Smooth muscle cell (in vitro differentiated cells): ENCODE measurements at regions not wholly inside any gene's neighbourhood (a gene's known extent, or its start where the extent isn't known, plus 50 kb on each side); places are given as distances from the start of the nearest gene placed in this dataset.

ENCODE experiments used
- DNase-seq: peaks from one replicate; lab custom pipeline; 2025; ENCODE audit not compliant: unreplicated experiment; lab: John Stamatoyannopoulos, UW
- H2AFZ ChIP-seq: fragments of 200-600 bp; sonication (generic); 2 replicates; pipeline ENCODE4 v1.6.0; 2016; ENCODE audit warnings: antibody characterized with exemption, low read depth, mild to moderate bottlenecking
- H3F3A ChIP-seq: fragments of 200-600 bp; sonication (generic); 2 replicates; pipeline ENCODE4 v1.6.0; 2017; ENCODE audit warnings: antibody characterized with exemption, low read depth
- H3K27ac ChIP-seq: fragments of 200-600 bp; sonication (generic); 2 replicates; pipeline ENCODE4 v1.5.1; 2016; ENCODE audit warnings: low read depth, mild to moderate bottlenecking
- H3K27me3 ChIP-seq: fragments of 200-600 bp; sonication (generic); 2 replicates; pipeline ENCODE4 v1.6.1; 2016; ENCODE audit warnings: low read depth, mild to moderate bottlenecking
- H3K36me3 ChIP-seq: fragments of 200-600 bp; sonication (generic); 2 replicates; pipeline ENCODE4 v1.5.1; 2016; ENCODE audit warnings: low read depth
- H3K4me1 ChIP-seq: fragments of 200-600 bp; sonication (generic); 2 replicates; pipeline ENCODE4 v1.5.1; 2016; ENCODE audit warnings: low read depth
- H3K4me2 ChIP-seq: fragments of 200-600 bp; sonication (generic); 2 replicates; pipeline ENCODE4 v1.6.0; 2016; ENCODE audit warnings: mild to moderate bottlenecking
- H3K4me3 ChIP-seq: fragments of 200-600 bp; sonication (generic); 2 replicates; pipeline ENCODE4 v1.5.1; 2016; ENCODE audit warnings: mild to moderate bottlenecking
- H3K79me2 ChIP-seq: fragments of 200-600 bp; sonication (generic); 2 replicates; pipeline ENCODE4 v1.6.0; 2016; ENCODE audit warnings: low read depth, mild to moderate bottlenecking
- H3K9ac ChIP-seq: fragments of 200-600 bp; sonication (generic); 2 replicates; pipeline ENCODE4 v1.6.0; 2016; ENCODE audit warnings: low read depth
- H3K9me3 ChIP-seq: fragments of 200-600 bp; sonication (generic); replicated peaks from 2 replicates; pipeline ENCODE4 v1.5.1; 2016; ENCODE audit warnings: low read depth
- H4K20me1 ChIP-seq: fragments of 200-600 bp; sonication (generic); 2 replicates; pipeline ENCODE4 v1.6.0; 2016; ENCODE audit warnings: low read depth
- WGBS: methylation state at CpG from one replicate; pipeline ENCODE4 v1.1.7; 2016; ENCODE audit warnings: low lambda C conversion rate; 5-methylcytosine and 5-hydroxymethylcytosine counted together
- TF ChIP-seq, protein P1 (sequence below): fragments of 200-600 bp; sonication (generic); IDR thresholded peaks from 2 replicates; pipeline ENCODE4 v1.5.1; 2017; ENCODE audit warnings: borderline replicate concordance, mild to moderate bottlenecking, antibody characterized with exemption; ENCODE audit not compliant: insufficient read depth, poor library complexity, severe bottlenecking

DNA sequence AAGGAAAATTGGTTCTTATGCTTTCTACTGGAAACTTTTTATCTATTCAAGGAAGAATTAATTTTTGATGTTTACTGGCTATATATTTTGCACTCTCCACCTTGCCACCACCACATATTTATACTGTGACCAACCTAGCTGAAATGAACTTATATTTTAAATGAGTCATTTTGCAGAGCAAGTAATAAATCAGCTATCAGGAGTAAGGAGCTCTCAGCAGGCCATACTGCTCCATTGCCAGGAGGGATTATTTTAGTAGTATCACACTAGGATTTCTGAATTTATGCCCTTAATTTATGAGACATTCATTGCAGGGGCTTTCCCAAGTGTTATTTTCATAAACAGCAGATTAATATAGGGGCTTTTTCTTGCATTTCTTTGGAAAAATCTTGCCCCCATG, 125.8 kb upstream of the CYP1B1 start:
- Histone ChIP-seq H4K20me1 (no peaks in the 10 kb centered on the region), H3K4me2 (no peak overlapping the region), H3K4me1 (no peaks in the 10 kb centered on the region), H3K27ac (no peak overlapping the region), H3K9ac (no peak overlapping the region), H3K4me3 (no peak overlapping the region), H3F3A (no peaks in the 10 kb centered on the region), H3K36me3 (no peaks in the 10 kb centered on the region), H2AFZ (no peak overlapping the region), H3K9me3 (no peaks in the 10 kb centered on the region), H3K79me2 (no peaks in the 10 kb centered on the region), H3K27me3 (no peaks in the 10 kb centered on the region)
- DNase-seq: no peak
- TF ChIP-seq, protein P1, sequence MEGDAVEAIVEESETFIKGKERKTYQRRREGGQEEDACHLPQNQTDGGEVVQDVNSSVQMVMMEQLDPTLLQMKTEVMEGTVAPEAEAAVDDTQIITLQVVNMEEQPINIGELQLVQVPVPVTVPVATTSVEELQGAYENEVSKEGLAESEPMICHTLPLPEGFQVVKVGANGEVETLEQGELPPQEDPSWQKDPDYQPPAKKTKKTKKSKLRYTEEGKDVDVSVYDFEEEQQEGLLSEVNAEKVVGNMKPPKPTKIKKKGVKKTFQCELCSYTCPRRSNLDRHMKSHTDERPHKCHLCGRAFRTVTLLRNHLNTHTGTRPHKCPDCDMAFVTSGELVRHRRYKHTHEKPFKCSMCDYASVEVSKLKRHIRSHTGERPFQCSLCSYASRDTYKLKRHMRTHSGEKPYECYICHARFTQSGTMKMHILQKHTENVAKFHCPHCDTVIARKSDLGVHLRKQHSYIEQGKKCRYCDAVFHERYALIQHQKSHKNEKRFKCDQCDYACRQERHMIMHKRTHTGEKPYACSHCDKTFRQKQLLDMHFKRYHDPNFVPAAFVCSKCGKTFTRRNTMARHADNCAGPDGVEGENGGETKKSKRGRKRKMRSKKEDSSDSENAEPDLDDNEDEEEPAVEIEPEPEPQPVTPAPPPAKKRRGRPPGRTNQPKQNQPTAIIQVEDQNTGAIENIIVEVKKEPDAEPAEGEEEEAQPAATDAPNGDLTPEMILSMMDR: no peak

DNA sequence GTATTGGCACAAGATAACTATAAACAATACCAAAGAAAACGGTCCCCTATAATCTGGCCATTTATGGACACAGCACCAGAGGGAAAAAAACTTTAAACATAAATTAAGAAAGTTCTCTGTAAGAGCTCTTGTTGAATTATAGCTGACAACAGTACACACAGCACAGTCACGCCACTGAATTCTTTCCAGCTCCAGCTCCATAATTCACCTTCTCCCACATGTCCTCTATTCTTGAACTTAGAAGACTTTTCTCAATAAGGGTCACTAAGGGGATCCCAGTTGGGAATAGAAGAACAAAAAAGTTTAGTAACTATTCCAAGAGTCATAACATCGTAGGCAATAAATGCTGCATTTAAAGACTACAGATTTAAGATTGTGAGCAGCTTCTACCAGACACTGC, 124.6 kb upstream of the CYP1B1 start:
- Histone ChIP-seq H3K9ac (no peak overlapping the region), H3K79me2 (no peaks in the 10 kb centered on the region), H4K20me1 (no peaks in the 10 kb centered on the region), H3K36me3 (no peaks in the 10 kb centered on the region), H3F3A (no peaks in the 10 kb centered on the region), H3K4me2 (no peak overlapping the region), H3K27ac (no peak overlapping the region), H3K27me3 (no peaks in the 10 kb centered on the region), H3K4me1 (no peaks in the 10 kb centered on the region), H3K9me3 (no peaks in the 10 kb centered on the region), H3K4me3 (no peak overlapping the region), H2AFZ (no peak overlapping the region)
- TF ChIP-seq, protein P1: no peak
- no peak for DNase-seq
- 93% methylated on average over 3 of the region's 3 CpGs for WGBS

DNA sequence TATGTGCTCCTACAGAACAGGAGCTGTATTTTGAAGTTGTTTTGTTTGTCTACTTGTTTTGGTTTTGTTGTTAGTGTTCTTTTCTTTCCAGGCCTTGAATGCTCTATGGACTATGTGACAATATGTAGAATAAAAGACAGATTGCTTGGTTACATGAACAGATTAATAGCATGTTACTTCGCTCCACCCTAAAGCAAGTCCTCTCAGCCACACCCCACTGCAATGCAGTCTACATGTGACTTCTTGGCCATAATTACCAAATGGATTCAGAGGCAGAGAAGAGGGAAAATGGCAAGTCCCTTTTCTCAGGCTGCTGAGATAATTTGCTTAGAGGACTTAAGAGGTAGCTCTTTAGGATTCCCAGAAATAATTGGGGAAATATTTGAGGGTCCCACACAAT, 123.2 kb upstream of the CYP1B1 start:
- no peak for DNase-seq
- Histone ChIP-seq H3F3A (no peaks in the 10 kb centered on the region), H2AFZ (no peak overlapping the region), H3K36me3 (no peaks in the 10 kb centered on the region), H3K79me2 (no peaks in the 10 kb centered on the region), H4K20me1 (no peaks in the 10 kb centered on the region), H3K9ac (no peak overlapping the region), H3K4me3 (no peak overlapping the region), H3K27me3 (no peaks in the 10 kb centered on the region), H3K4me2 (no peak overlapping the region), H3K27ac (no peak overlapping the region), H3K4me1 (no peaks in the 10 kb centered on the region), H3K9me3 (no peaks in the 10 kb centered on the region)
- TF ChIP-seq, protein P1: no peak
- 94% methylated on average over 1 of the region's 1 CpG for WGBS

DNA sequence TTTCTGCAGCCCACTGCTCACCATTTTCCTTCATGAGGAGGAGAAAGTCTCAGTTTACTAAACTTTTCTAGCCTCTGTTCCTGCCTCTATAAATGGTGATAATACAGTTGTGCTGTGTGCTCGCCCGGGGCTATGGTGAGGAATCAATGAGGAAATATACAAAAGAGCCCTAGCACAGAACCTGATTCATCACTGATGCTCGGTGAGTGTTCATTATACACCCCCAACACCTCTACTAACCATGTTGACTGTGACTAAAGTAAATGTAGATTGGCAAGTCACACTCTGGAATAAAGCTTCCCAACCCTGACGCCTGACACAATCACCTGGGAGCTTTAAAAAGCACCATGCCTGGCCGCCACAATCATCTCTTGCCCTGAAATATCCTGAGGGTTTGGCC, 118.8 kb upstream of the CYP1B1 start:
- no peaks in the 10 kb centered on the region for H3K79me2 ChIP-seq
- no peaks in the 10 kb centered on the region for H3K27me3 ChIP-seq
- 92% methylated on average over 5 of the region's 5 CpGs for WGBS
- no peaks in the 10 kb centered on the region for H3F3A ChIP-seq
- no peak overlapping the region for H3K4me3 ChIP-seq
- H3K27ac ChIP-seq: no peak overlapping the region
- H4K20me1 ChIP-seq: no peaks in the 10 kb centered on the region
- H3K4me2 ChIP-seq: no peak overlapping the region
- H2AFZ ChIP-seq: no peak overlapping the region
- TF ChIP-seq, protein P1: no peak
- no peak for DNase-seq
- H3K4me1 ChIP-seq: no peaks in the 10 kb centered on the region
- no peaks in the 10 kb centered on the region for H3K9me3 ChIP-seq
- H3K36me3 ChIP-seq: no peaks in the 10 kb centered on the region
- no peak overlapping the region for H3K9ac ChIP-seq
